B cell (primary cell): ENCODE measurements at regions not wholly inside any gene's neighbourhood (a gene's known extent, or its start where the extent isn't known, plus 50 kb on each side); places are given as distances from the start of the nearest gene placed in this dataset.

ENCODE experiments used
- ATAC-seq: fragments of 200-7000 bp; cut with Tn5 transposase; one replicate; pipeline ENCODE4 v1.10.0; 2021; ENCODE audit warnings: low read depth, mild to moderate bottlenecking, moderate number of reproducible peaks, moderate library complexity
- CTCF ChIA-PET: fragments of 350-600 bp; sonication (Branson Sonifier 250); formaldehyde crosslinking; loops from one replicate; lab custom pipeline; 2021; ENCODE audit warnings: antibody characterized with exemption, inconsistent platforms; lab: Charles Lee
- POLR2A ChIA-PET: fragments of 350-600 bp; sonication (Branson Sonifier 250); formaldehyde crosslinking; loops from one replicate; lab custom pipeline; 2021; ENCODE audit warnings: antibody characterized with exemption; lab: Charles Lee
- DNase-seq: peaks from one replicate; pipeline ENCODE4 v3.0.0; 2013
- H2AFZ ChIP-seq: 2 replicates; pipeline ENCODE4 v1.6.1; 2012; ENCODE audit warnings: mild to moderate bottlenecking, low read depth, low read length; ENCODE audit not compliant: insufficient read depth, poor library complexity, severe bottlenecking
- H3K27ac ChIP-seq, 2 donors: 1 replicate in 1 of 2; 2 replicates in 1 of 2; pipeline ENCODE4 v1.5.1; 2012 to 2013; ENCODE audit warnings: low read length in 2 of 2, mild to moderate bottlenecking in 2 of 2, moderate library complexity in 1 of 2
- H3K27me3 ChIP-seq, 4 experiments: fragments of 200-600 bp in 1 of 4; sonication (generic) in 1 of 4; replicated peaks in 1 of 4; 1 replicate in 2 of 4; 2 replicates in 2 of 4; pipeline versions ENCODE4 v1.6.1 to v1.7.0; 2013 to 2016; ENCODE audit warnings: low read length in 3 of 4, mild to moderate bottlenecking in 2 of 4, mixed read lengths in 1 of 4, moderate library complexity in 1 of 4; ENCODE audit not compliant: insufficient read depth in 4 of 4, control insufficient read depth in 3 of 4; ENCODE audit errors: control extremely low read depth in 1 of 4
- H3K36me3 ChIP-seq, 2 experiments: replicated peaks in 1 of 2; 1 replicate in 1 of 2; 2 replicates in 1 of 2; pipeline versions ENCODE4 v1.6.1 to v1.7.1; 2013; ENCODE audit warnings: low read length in 1 of 2; ENCODE audit not compliant: insufficient read depth in 2 of 2, control insufficient read depth in 1 of 2; ENCODE audit errors: control extremely low read depth in 1 of 2, extremely low read depth in 1 of 2
- H3K4me1 ChIP-seq, 2 donors: fragments of 200-600 bp in 1 of 2; sonication (generic) in 1 of 2; 1 replicate in 1 of 2; 2 replicates in 1 of 2; pipeline versions ENCODE4 v1.5.1 to v1.6.1; 2013 to 2017; ENCODE audit warnings: low read length in 2 of 2; ENCODE audit not compliant: control insufficient read depth in 2 of 2, insufficient read depth in 2 of 2
- H3K4me2 ChIP-seq: replicated peaks from 2 replicates; pipeline ENCODE3; 2012; ENCODE audit warnings: mild to moderate bottlenecking, low read depth, low read length; ENCODE audit not compliant: poor library complexity, severe bottlenecking
- H3K4me3 ChIP-seq, 5 experiments: fragments of 200-600 bp in 1 of 5; sonication (generic) in 1 of 5; 1 replicate in 3 of 5; 2 replicates in 2 of 5; pipeline versions ENCODE4 v1.5.1 to v1.7.0; 2011 to 2016; ENCODE audit warnings: low read length in 4 of 5, mild to moderate bottlenecking in 4 of 5, low read depth in 2 of 5, control low read depth in 1 of 5, moderate library complexity in 1 of 5; ENCODE audit not compliant: insufficient read depth in 1 of 5; ENCODE audit errors: control extremely low read depth in 1 of 5, extremely low read depth in 1 of 5
- H3K79me2 ChIP-seq: fragments of 200-600 bp; sonication (generic); one replicate; pipeline ENCODE4 v1.6.0; 2016; ENCODE audit warnings: low read length; ENCODE audit not compliant: control insufficient read depth, insufficient read depth
- H3K9ac ChIP-seq: fragments of 200-600 bp; sonication (generic); 2 replicates; pipeline ENCODE4 v1.6.1; 2017; ENCODE audit warnings: mild to moderate bottlenecking, low read length, moderate library complexity
- H3K9me3 ChIP-seq, 3 donors: one replicate each; pipeline versions ENCODE4 v1.6.1 to v1.7.1; 2013; ENCODE audit warnings: low read length in 2 of 3; ENCODE audit not compliant: control insufficient read depth in 2 of 3, insufficient read depth in 1 of 3; ENCODE audit errors: control extremely low read depth in 1 of 3
- H4K20me1 ChIP-seq: 2 replicates; pipeline ENCODE4 v1.6.0; 2012; ENCODE audit warnings: mild to moderate bottlenecking, low read length; ENCODE audit not compliant: insufficient read depth, control insufficient read depth, poor library complexity, severe bottlenecking
- H3K27ac Mint-ChIP-seq: one replicate; pipeline ENCODE4 v1.8.0; 2021; ENCODE audit warnings: mixed read lengths
- H3K27me3 Mint-ChIP-seq: one replicate; pipeline ENCODE4 v1.8.0; 2021; ENCODE audit warnings: mixed read lengths
- H3K4me1 Mint-ChIP-seq: one replicate; pipeline ENCODE4 v1.8.0; 2021; ENCODE audit warnings: mixed read lengths
- H3K4me3 Mint-ChIP-seq: one replicate; pipeline ENCODE4 v1.8.0; 2021; ENCODE audit warnings: mixed read lengths
- H3K9me3 Mint-ChIP-seq: one replicate; pipeline ENCODE4 v1.8.0; 2022; ENCODE audit warnings: mixed read lengths; ENCODE audit not compliant: insufficient read depth
- CTCF ChIP-seq: fragments of 200-600 bp; IDR thresholded peaks from one replicate; pipeline ENCODE4 v1.8.0; 2022; ENCODE audit warnings: antibody characterized with exemption, mild to moderate bottlenecking
- EZH2 ChIP-seq: IDR thresholded peaks from 2 replicates; pipeline ENCODE4 v1.6.1; 2012; ENCODE audit warnings: borderline replicate concordance, low read depth, mild to moderate bottlenecking, moderate library complexity, low read length; ENCODE audit not compliant: insufficient read depth, poor library complexity, severe bottlenecking
- WGBS: methylation state at CpG from one replicate; pipeline ENCODE4 v1.1.5; 2013; ENCODE audit warnings: missing lambda C conversion rate; ENCODE audit not compliant: insufficient coverage; 5-methylcytosine and 5-hydroxymethylcytosine counted together
- intact Hi-C: fragments of 100-400 bp; cut with micrococcal nuclease; formaldehyde crosslinking; loops from one replicate; pipeline ENCODE4 v1.10.0; 2022

GRCh38 chr3:1456781-1457311 is 364.0 kb downstream of the CNTN6 start:
- H3K36me3 ChIP-seq, result no peaks in the 10 kb centered on the region
- no peaks in the 10 kb centered on the region for H3K27me3 ChIP-seq
- H3K9me3 Mint-ChIP-seq, result no peaks in the 10 kb centered on the region
- H3K79me2 ChIP-seq, result no peaks in the 10 kb centered on the region
- H3K4me2 ChIP-seq, result no peak overlapping the region
- no peak for TF ChIP-seq CTCF
- no peak for TF ChIP-seq EZH2
- no peak overlapping the region for H3K9ac ChIP-seq
- WGBS, result 58% methylated on average over 2 of the region's 3 CpGs
- POLR2A ChIA-PET, result no interaction called here
- intact Hi-C loops, result no loop called here
- H3K4me3 ChIP-seq, result no peak overlapping the region
- no peak overlapping the region for H3K27ac Mint-ChIP-seq
- ATAC-seq, result no peak
- no peaks in the 10 kb centered on the region for H3K9me3 ChIP-seq
- H2AFZ ChIP-seq, result no peak overlapping the region
- H3K27ac ChIP-seq, result no peak overlapping the region
- no peaks in the 10 kb centered on the region for H3K4me1 ChIP-seq
- CTCF ChIA-PET, result no interaction called here
- no peak overlapping the region for H3K4me3 Mint-ChIP-seq
- no peaks in the 10 kb centered on the region for H3K27me3 Mint-ChIP-seq
- H3K4me1 Mint-ChIP-seq, result no peaks in the 10 kb centered on the region
- H4K20me1 ChIP-seq, result no peaks in the 10 kb centered on the region
- DNase-seq, result no peak

GRCh38 chr3:1462371-1462770 is 369.5 kb downstream of the CNTN6 start:
- no peak for TF ChIP-seq EZH2
- TF ChIP-seq CTCF, result no peak
- no peaks in the 10 kb centered on the region for H3K27me3 Mint-ChIP-seq

More at GRCh38 chr3:1462371-1462770, 369.5 kb downstream of the CNTN6 start:
- Histone ChIP-seq H3K4me1 (no peaks in the 10 kb centered on the region), H3K9ac (no peak overlapping the region), H3K36me3 (no peaks in the 10 kb centered on the region), H3K4me3 (no peak overlapping the region), H3K27ac (no peak overlapping the region), H3K79me2 (no peaks in the 10 kb centered on the region), H3K9me3 (peaks cover 0 to 6% (median 1%) of the 10 kb centered on the region in 3 donors), H3K4me2 (no peak overlapping the region), H4K20me1 (no peaks in the 10 kb centered on the region), H2AFZ (no peak overlapping the region), H3K27me3 (no peaks in the 10 kb centered on the region)
- Mint-ChIP-seq H3K9me3 (peaks cover 2% of the 10 kb centered on the region), H3K4me3 (no peak overlapping the region), H3K27ac (no peak overlapping the region), H3K4me1 (no peaks in the 10 kb centered on the region)
- no CpG with 5 or more reads among the region's 2 CpGs for WGBS
- no peak for ATAC-seq
- ChIA-PET POLR2A (no interaction called here), CTCF (no interaction called here)
- intact Hi-C loops, result no loop called here
- no peak for DNase-seq
